RWPE2 (cell line): ENCODE measurements at regions not wholly inside any gene's neighbourhood (a gene's known extent, or its start where the extent isn't known, plus 50 kb on each side); places are given as distances from the start of the nearest gene placed in this dataset.

Source experiments
- ATAC-seq: fragments of 200-7000 bp; cut with Tn5 transposase; 3 replicates; pipeline ENCODE4 v1.9.1; 2021; ENCODE audit warnings: low read depth
- DNase-seq: peaks from one replicate; pipeline ENCODE4 v3.0.0-alpha.2; 2020; ENCODE audit warnings: low spot score
- H3K27ac ChIP-seq: fragments of 450-650 bp; 2 replicates; pipeline ENCODE4 v1.5.1; 2017; ENCODE audit warnings: mild to moderate bottlenecking; ENCODE audit not compliant: poor library complexity, severe bottlenecking
- H3K27me3 ChIP-seq: fragments of 250-450 bp; sonication (Bioruptor Pico); 2 replicates; pipeline ENCODE4 v1.5.1; 2021; ENCODE audit warnings: mild to moderate bottlenecking, moderate library complexity; ENCODE audit not compliant: insufficient read depth, poor library complexity, severe bottlenecking
- H3K36me3 ChIP-seq: fragments of 250-450 bp; sonication (Bioruptor Pico); 2 replicates; pipeline ENCODE4 v1.5.1; 2020; ENCODE audit warnings: low read depth, mild to moderate bottlenecking, moderate library complexity
- H3K4me1 ChIP-seq: fragments of 250-450 bp; sonication (Bioruptor Pico); 2 replicates; pipeline ENCODE4 v1.5.1; 2021; ENCODE audit warnings: mild to moderate bottlenecking, moderate library complexity; ENCODE audit not compliant: insufficient read depth, poor library complexity, severe bottlenecking
- H3K4me3 ChIP-seq: fragments of 250-450 bp; sonication (Bioruptor Pico); 2 replicates; pipeline ENCODE4 v1.5.1; 2021; ENCODE audit warnings: mild to moderate bottlenecking, moderate library complexity; ENCODE audit not compliant: severe bottlenecking
- H3K9me3 ChIP-seq: fragments of 250-450 bp; sonication (Bioruptor Pico); 2 replicates; pipeline ENCODE4 v1.5.1; 2021; ENCODE audit warnings: mild to moderate bottlenecking, moderate library complexity; ENCODE audit not compliant: severe bottlenecking
- CTCF ChIP-seq: fragments of 450-650 bp; IDR thresholded peaks from one replicate; pipeline ENCODE4 v1.5.1; 2017; ENCODE audit warnings: mild to moderate bottlenecking, moderate library complexity; ENCODE audit not compliant: poor library complexity, severe bottlenecking

DNA sequence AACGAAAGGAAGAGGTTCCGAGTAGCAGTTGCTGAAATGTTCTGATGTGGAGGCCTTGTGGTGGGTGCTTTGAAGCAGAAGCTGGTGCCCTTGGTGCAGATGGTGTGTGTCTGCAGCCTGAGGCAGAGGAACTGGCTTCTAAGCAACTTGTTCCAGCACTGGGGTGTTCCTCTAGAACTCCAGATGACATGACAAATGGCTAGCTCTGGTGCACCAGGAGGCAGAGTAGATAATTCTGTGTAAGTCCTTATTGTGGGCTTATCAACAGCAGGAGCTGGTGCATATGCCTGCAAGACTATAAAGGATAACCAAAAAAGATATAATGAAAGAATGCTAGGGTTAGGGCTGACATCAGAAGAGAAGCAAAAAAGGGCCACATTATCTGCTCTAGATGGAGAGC lies 76.5 kb downstream of the ARL5B start:
- DNase-seq (no peak), ATAC-seq (no peak)
- H3K4me1 ChIP-seq = no peaks in the 10 kb centered on the region
- H3K27me3 ChIP-seq = no peaks in the 10 kb centered on the region
- H3K27ac ChIP-seq = no peak overlapping the region
- no peak overlapping the region for H3K4me3 ChIP-seq
- TF ChIP-seq CTCF = no peak
- no peaks in the 10 kb centered on the region for H3K9me3 ChIP-seq
- no peaks in the 10 kb centered on the region for H3K36me3 ChIP-seq

DNA sequence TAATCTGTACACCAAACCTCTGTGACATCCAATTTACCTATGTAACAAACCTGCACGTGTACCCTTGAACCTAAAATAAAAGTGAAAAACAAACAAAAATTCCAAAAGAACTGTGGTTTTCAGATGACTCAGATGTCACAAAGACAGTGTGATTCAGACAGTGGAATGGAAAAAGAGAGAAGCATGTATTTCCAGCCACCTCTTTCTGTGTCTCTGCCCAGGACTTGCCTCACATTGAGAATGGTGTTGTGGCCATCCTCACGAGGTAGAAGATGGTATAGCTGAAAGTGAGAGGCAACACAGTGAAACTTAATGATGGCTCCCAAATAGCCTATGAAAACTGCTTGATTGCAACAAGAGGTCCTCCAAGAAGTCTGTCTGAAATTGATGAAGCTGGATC lies 78.0 kb downstream of the ARL5B start:
- no peaks in the 10 kb centered on the region for H3K27me3 ChIP-seq
- no peak overlapping the region for H3K27ac ChIP-seq
- H3K4me3 ChIP-seq = no peak overlapping the region
- DNase-seq (no peak), ATAC-seq (no peak)
- no peak for TF ChIP-seq CTCF
- no peaks in the 10 kb centered on the region for H3K9me3 ChIP-seq
- H3K4me1 ChIP-seq = no peaks in the 10 kb centered on the region
- no peaks in the 10 kb centered on the region for H3K36me3 ChIP-seq

- DNase-seq (no peak), ATAC-seq (no peak)
- Histone ChIP-seq H3K27me3 (no peaks in the 10 kb centered on the region), H3K36me3 (no peaks in the 10 kb centered on the region), H3K27ac (no peak overlapping the region), H3K4me1 (no peaks in the 10 kb centered on the region), H3K9me3 (no peaks in the 10 kb centered on the region), H3K4me3 (no peak overlapping the region)
- TF ChIP-seq CTCF = no peak
Observed at GRCh38 chr10:18737841-18738240, 78.6 kb downstream of the ARL5B start.

DNA sequence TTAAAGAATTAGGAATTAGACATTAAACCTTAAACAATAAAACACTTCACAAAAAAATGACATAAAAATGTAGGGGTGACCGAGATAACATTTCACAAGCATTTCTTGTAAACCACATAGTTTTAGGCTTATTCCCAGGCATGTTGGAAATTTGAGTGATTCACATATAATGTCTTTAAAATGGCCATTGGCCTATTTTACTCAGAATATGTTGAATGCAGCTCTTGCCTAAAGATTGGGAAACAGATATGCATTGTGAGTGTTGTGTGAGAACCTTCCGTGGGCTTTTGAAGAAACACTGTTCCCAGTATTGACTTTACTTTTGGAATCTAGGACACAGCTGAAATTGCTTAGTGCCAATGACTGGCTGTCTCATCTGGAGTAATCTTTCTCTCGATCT lies 79.6 kb downstream of the ARL5B start:
- Histone ChIP-seq H3K4me1 (no peaks in the 10 kb centered on the region), H3K9me3 (peaks cover 1% of the 10 kb centered on the region), H3K4me3 (no peak overlapping the region), H3K27me3 (no peaks in the 10 kb centered on the region), H3K36me3 (no peaks in the 10 kb centered on the region), H3K27ac (no peak overlapping the region)
- ATAC-seq (no peak), DNase-seq (no peak)
- TF ChIP-seq CTCF = no peak

- DNase-seq = no peak
- no peaks in the 10 kb centered on the region for H3K36me3 ChIP-seq
- H3K4me3 ChIP-seq = no peak overlapping the region
Observed at GRCh38 chr10:18743926-18744325, 84.7 kb downstream of the ARL5B start.

More at GRCh38 chr10:18743926-18744325, 84.7 kb downstream of the ARL5B start:
- TF ChIP-seq CTCF = no peak
- no peak for ATAC-seq
- H3K9me3 ChIP-seq = peaks cover 7% of the 10 kb centered on the region
- H3K27ac ChIP-seq = no peak overlapping the region
- H3K27me3 ChIP-seq = no peaks in the 10 kb centered on the region
- no peaks in the 10 kb centered on the region for H3K4me1 ChIP-seq
